ENCODE measurements at regions not wholly inside any gene's neighbourhood (a gene's known extent, or its start where the extent isn't known, plus 50 kb on each side); places are given as distances from the start of the nearest gene placed in this dataset.

DNA sequence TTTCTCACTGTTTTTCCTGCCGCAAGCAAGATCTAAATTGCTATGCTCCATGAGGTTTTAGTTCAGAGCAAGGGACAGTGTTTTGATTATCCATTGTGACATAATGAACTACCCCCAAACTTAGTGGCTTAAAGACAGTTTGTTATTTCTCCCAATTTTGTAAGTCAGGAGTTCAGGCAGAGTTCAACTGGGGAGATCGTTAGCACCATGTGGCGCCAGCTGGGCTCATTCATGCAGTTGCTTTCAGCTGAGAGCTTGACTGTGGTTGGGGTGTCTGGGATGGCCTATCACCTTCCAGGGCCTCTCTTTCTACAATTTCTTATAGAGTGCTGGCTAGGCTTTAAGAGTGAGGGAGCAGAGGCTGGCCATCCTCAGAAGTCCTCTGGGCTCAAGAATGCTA, 382.9 kb upstream of the CELF4 start:
- DNase-seq (ENCODE audit: low read depth): no peak

DNA sequence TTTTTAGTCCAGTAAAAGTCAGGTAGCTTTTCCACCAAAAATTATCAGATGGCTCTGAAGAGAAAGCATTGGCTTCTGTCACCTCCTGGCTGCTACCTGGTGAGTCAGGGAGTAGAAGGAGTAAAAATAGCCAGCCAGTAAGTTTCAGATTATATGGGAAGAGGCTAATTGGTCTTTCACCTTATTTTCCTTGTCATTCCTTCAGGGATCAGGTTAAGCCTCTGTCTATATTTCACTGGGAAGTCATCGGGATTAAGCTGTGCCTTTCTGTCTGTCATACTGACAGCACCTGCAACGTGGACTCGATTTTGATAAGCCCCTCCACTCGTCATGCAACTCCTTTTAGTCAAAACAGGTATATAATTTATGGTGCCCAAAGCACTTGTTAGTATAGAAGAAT, 380.7 kb upstream of the CELF4 start:
- no peak for DNase-seq (ENCODE audit: low read depth)

GRCh38 chr18:37944700-37945270, 379.2 kb upstream of the CELF4 start:
- DNase-seq (ENCODE audit: low read depth): no peak

DNA sequence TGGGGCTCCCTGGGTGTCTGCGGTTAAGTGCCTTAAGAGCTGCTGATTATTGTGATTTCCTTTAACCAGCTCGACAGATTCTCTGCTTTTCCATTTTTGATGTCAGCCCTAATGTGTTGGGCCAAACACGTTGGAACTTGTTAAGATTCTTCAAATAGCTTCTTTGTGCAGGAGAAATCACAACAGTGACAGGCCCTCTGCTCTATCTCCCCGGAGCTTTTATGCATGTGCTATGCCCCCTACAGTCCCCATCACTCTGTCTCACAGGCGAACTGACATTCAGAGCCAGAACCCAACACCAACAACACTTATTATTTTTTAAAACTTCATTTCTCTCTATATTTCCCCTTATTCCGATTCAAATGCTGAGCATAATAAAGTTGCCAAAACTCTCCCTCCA, 371.7 kb upstream of the CELF4 start:
- DNase-seq (ENCODE audit: low read depth): no peak

GRCh38 chr18:37935086-37935485, 369.5 kb upstream of the CELF4 start:
- DNase-seq (ENCODE audit: low read depth): no peak

DNA sequence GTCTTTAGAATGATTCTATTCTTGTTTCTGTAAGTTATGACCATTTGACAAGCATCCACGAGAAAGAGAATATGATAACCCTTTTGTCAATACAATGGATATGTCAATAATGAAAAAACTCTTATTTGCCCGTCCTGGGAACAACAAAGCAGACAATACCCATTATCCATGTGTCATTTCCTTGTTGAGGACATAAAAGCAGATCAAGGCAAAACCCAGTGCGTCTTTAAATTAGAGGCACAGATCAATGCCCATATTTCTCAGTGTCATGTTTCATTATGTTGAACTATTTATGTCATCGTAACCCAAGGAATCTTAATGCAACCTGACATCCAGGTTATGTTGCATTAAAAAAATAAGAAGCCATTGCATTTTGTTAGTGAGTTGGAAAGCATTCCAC, 365.0 kb upstream of the CELF4 start:
- no peak for DNase-seq (ENCODE audit: low read depth)

- DNase-seq (ENCODE audit: low read depth): no peak
Measured at GRCh38 chr18:37922162-37922561, 356.6 kb upstream of the CELF4 start.

- DNase-seq (ENCODE audit: low read depth): no peak
Measured at GRCh38 chr18:37920865-37921264, 355.3 kb upstream of the CELF4 start.

DNA sequence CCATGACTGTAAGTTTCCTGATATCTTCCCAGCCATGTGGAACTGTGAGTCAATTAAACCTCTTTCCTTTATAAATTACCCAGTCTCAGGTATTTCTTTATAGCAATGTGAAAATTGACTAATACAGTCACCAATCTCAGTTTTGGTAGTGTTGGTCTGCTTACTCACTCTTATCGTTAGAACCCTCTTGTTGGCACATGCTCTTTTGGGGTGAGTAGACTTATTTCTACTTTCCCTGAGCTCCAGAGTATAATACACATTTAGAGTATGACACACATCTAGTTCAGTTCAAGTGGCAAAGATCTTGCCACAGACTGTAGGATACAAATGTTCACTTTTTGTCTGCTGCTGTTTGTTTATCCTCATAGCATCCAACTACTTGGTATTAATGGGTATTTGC, 347.5 kb upstream of the CELF4 start:
- DNase-seq (ENCODE audit: low read depth): no peak

DNA sequence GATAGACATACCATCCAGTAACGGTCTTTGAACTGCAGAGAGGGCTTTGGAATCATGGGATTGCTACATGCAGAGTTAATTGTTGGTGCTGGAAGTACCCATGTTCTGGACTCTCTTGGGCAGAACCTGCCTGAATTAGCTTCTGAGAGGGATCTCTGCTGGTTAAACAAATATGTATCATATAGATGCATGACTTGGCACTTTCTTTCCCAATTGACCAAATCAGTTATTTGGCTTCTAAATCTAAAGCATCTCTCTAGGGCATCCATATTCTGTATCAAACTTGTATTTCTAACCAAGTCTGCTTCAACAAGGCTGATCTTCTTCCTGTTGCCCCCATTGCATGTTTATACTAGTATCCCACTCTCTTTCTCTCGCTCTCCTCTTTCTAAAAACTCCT, 336.7 kb upstream of the CELF4 start:
- DNase-seq (ENCODE audit: low read depth): no peak

DNA sequence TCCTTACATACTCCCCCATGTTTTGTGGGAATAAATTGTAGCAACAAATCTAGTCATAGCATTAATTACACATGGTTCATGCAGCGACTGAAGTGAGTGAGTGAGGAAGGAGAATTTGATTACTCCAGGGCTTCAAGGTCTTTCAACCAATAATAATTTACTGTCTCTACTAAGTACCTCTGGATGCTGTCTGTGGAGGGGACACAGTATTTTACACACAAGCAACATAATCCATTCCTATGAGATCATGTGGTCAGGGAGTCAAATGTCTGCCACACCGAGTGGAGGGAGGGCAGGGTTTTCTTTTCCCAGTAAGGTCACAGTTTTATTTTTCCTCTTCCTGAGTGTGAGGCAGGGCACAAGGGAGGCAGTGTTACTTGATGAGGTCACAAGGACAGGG, 334.7 kb upstream of the CELF4 start:
- DNase-seq (ENCODE audit: low read depth): no peak

DNA sequence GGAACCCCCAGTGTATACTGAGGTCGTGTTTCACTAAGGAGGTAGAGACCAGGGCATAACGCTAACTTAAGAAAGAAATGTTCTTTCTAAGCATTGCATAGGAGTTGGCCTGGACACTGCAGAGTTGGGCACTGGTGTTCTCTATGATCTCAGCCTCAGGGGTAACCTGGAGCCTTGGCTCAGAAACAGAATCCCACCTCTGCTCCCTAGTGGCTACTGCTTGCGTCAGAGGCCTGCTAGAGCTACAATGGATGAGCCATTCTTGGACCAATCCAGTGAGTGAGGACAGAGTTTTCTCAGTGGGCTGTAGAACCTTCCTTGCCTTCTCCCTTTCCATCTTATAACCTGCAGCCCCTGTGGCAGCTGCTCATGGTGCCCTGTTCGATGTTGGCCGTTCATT, 324.4 kb upstream of the CELF4 start:
- no peak for DNase-seq (ENCODE audit: low read depth)

DNA sequence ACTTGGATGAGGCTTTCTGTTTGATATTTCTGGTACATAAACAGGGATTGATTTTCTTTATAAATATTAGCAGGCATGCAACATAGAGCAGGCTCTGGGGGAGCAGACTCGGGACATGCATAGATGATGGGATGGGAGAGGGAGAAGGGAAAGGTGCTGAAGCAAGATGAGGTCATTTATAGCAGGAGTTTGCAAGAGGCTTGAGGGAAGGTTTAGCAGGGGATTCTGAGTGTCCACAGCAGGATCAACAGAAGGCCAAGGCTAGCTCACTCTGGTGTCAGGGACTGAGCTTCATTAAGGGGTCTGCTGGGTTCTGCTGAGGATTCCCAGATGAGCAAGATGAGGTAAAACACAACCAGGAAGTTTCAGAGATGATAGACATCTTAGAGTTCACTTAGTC, 309.1 kb upstream of the CELF4 start:
- no peak for DNase-seq (ENCODE audit: low read depth)

GRCh38 chr18:37873416-37873815, 307.8 kb upstream of the CELF4 start:
- no peak for DNase-seq (ENCODE audit: low read depth)

- DNase-seq (ENCODE audit: low read depth): no peak
Measured at GRCh38 chr18:37872562-37872961, 307.0 kb upstream of the CELF4 start.

- DNase-seq (ENCODE audit: low read depth): no peak
Measured at GRCh38 chr18:37871561-37871960, 306.0 kb upstream of the CELF4 start.

GRCh38 chr18:37869051-37869450, 303.5 kb upstream of the CELF4 start:
- no peak for DNase-seq (ENCODE audit: low read depth)

GRCh38 chr18:37864122-37864521, 298.5 kb upstream of the CELF4 start:
- no peak for DNase-seq (ENCODE audit: low read depth)

DNA sequence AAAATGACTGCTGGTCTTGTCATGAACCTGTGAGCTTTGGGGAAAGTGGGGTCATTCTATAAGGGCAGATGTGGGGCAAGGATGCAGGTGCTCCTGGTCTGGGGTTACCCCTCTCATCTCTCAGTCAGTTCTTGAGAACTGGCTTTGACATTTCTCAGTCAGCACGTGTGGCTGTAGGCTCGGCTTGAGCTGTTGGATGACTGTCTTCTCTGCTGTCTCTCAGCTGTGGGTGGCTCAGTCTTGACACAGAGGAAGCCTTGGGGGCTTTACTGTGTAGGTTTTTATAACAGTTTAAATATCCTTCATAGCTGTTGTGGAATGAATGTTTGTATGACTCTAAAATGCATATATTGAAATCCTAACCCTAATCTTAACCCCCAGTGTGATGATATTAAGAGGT, 296.4 kb upstream of the CELF4 start:
- no peak for DNase-seq (ENCODE audit: low read depth)

DNA sequence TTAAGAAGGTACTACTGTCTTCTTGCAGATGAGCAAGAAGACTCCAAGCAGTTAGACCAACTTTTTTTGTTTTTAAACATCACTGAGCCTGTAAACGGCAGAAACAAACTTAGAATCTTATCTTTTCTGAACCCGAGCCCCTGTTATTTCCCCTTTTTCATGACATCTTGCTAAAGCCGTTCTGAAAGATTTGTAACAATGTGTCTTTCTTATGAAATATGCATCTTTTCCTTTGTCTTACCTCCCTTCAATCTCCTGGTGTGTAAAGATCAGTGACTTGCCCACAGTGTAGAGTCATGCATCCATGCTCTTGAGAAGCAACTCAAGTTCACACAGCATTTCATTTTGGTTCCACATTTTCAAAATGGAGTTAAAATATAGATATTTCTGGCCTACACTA, 288.8 kb upstream of the CELF4 start:
- DNase-seq (ENCODE audit: low read depth): no peak

- DNase-seq (ENCODE audit: low read depth): no peak
Measured at GRCh38 chr18:37853706-37854105, 288.1 kb upstream of the CELF4 start.

GRCh38 chr18:37852464-37852863, 286.9 kb upstream of the CELF4 start:
- DNase-seq (ENCODE audit: low read depth): no peak

- DNase-seq (ENCODE audit: low read depth): no peak
Measured at GRCh38 chr18:37847544-37847943, 281.9 kb upstream of the CELF4 start.

DNA sequence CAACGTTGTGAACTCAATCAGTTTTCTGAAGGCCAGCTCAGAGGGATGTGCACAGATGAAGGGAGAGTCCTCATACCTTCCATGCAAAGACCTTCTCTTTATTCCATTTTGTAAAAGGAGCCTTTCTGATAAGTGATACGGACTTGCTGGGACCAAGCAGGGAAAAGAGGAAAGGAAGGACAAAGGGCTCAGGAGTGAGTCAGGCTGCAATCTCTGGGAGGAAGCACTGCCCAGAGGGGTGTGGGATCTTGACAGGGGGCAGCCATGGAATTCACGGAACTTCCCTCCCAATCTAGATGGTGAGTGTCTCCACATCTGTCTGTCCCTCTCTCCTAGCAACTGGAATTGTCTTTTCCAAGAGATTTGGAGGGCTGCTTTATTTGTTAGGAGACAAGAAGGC, 281.4 kb upstream of the CELF4 start:
- no peak for DNase-seq (ENCODE audit: low read depth)

GRCh38 chr18:37845498-37845897, 279.9 kb upstream of the CELF4 start:
- DNase-seq (ENCODE audit: low read depth): no peak
